OCI-LY7 (cell line): ENCODE measurements at regions not wholly inside any gene's neighbourhood (a gene's known extent, or its start where the extent isn't known, plus 50 kb on each side); places are given as distances from the start of the nearest gene placed in this dataset.

Experiments
- BruUV-seq: library from RNA; stranded (reverse); fragments of 400-500 nt; replicated peaks from 2 replicates; lab custom pipeline; 2021; lab: Mats Ljungman, UMichigan
- CTCF ChIA-PET: fragments of 300-600 bp; sonication (Branson Sonifier 250); formaldehyde crosslinking; loops from one replicate; lab custom pipeline; 2022; ENCODE audit warnings: antibody characterized with exemption; ENCODE audit not compliant: unreplicated experiment; lab: Charles Lee
- POLR2A ChIA-PET: fragments of 300-600 bp; sonication (Branson Sonifier 250); formaldehyde crosslinking; loops from one replicate; lab custom pipeline; 2022; ENCODE audit warnings: antibody characterized with exemption; lab: Charles Lee
- DNase-seq: peaks from one replicate; pipeline ENCODE4 v3.0.0-alpha.2; 2015; ENCODE audit warnings: low spot score
- H2AFZ ChIP-seq: fragments of 200-600 bp; sonication (generic), shearing (Covaris generic); 2 replicates; pipeline ENCODE4 v1.6.1; 2014; ENCODE audit warnings: mild to moderate bottlenecking, antibody characterized with exemption, low read length, moderate library complexity
- H3K27ac ChIP-seq: fragments of 200-600 bp; sonication (generic); 2 replicates; pipeline ENCODE4 v1.5.1; 2014; ENCODE audit warnings: mixed run types, low read depth, mild to moderate bottlenecking, moderate library complexity, low read length, inconsistent platforms; ENCODE audit not compliant: poor library complexity, severe bottlenecking
- H3K36me3 ChIP-seq: fragments of 200-600 bp; sonication (generic); 2 replicates; pipeline ENCODE4 v1.6.1; 2014; ENCODE audit warnings: mild to moderate bottlenecking, antibody characterized with exemption, low read length, moderate library complexity, mixed read lengths; ENCODE audit not compliant: insufficient read depth
- H3K4me1 ChIP-seq: fragments of 200-600 bp; sonication (generic); 2 replicates; pipeline ENCODE4 v1.5.1; 2014; ENCODE audit warnings: mild to moderate bottlenecking, low read length; ENCODE audit not compliant: insufficient read depth, poor library complexity, severe bottlenecking
- H3K4me2 ChIP-seq: fragments of 200-600 bp; sonication (generic); 2 replicates; pipeline ENCODE4 v1.6.1; 2014; ENCODE audit warnings: mild to moderate bottlenecking, low read length
- H3K4me3 ChIP-seq: fragments of 200-600 bp; sonication (generic); 2 replicates; pipeline ENCODE4 v1.5.1; 2014; ENCODE audit warnings: mild to moderate bottlenecking, low read depth, low read length; ENCODE audit not compliant: poor library complexity, severe bottlenecking
- H3K79me2 ChIP-seq: fragments of 200-600 bp; sonication (generic); 2 replicates; pipeline ENCODE4 v1.6.1; 2016; ENCODE audit warnings: low read depth, mild to moderate bottlenecking, low read length, moderate library complexity, mixed read lengths; ENCODE audit not compliant: insufficient read depth
- H3K9me2 ChIP-seq: fragments of 200-600 bp; sonication (generic); 2 replicates; pipeline ENCODE4 v1.6.1; 2016; ENCODE audit warnings: mild to moderate bottlenecking, low read length, mixed read lengths; ENCODE audit not compliant: insufficient read depth
- H3K9me3 ChIP-seq: fragments of 200-600 bp; sonication (generic); 2 replicates; pipeline ENCODE4 v1.6.1; 2014; ENCODE audit warnings: mild to moderate bottlenecking, mixed run types, low read length, mixed read lengths
- H4K20me1 ChIP-seq: fragments of 200-600 bp; sonication (generic); 2 replicates; pipeline ENCODE4 v1.6.1; 2014; ENCODE audit warnings: mild to moderate bottlenecking, antibody characterized with exemption, low read length, moderate library complexity, mixed read lengths; ENCODE audit not compliant: insufficient read depth
- CTCF ChIP-seq: fragments of 200-600 bp; sonication (generic); conservative IDR thresholded peaks from 2 replicates; pipeline ENCODE4 v1.5.1; 2014; ENCODE audit warnings: mild to moderate bottlenecking, antibody characterized with exemption, low read length, moderate library complexity, mixed read lengths
- EZH2phosphoT487 ChIP-seq: fragments of 200-600 bp; sonication (generic); IDR thresholded peaks from 2 replicates; pipeline ENCODE4 v1.6.1; 2018; ENCODE audit warnings: low read depth, borderline replicate concordance, mild to moderate bottlenecking, mixed run types, antibody characterized with exemption, low read length, moderate library complexity, mixed read lengths
- intact Hi-C: fragments of 100-400 bp; cut with micrococcal nuclease; formaldehyde crosslinking; loops from one replicate; pipeline ENCODE4 v1.10.0; 2022; ENCODE audit not compliant: unreplicated experiment

GRCh38 chr7:85583131-85583953 is 396.5 kb upstream of the SEMA3D start:
- Histone ChIP-seq H2AFZ (no peak overlapping the region), H3K27ac (no peak overlapping the region), H3K4me2 (no peak overlapping the region), H3K4me1 (no peaks in the 10 kb centered on the region), H3K4me3 (no peak overlapping the region), H3K9me3 (no peaks in the 10 kb centered on the region), H4K20me1 (no peaks in the 10 kb centered on the region), H3K79me2 (no peaks in the 10 kb centered on the region), H3K36me3 (no peaks in the 10 kb centered on the region), H3K9me2 (no peaks in the 10 kb centered on the region)
- no TSS peak for BruUV-seq
- CTCF ChIA-PET: no interaction called here
- DNase-seq: no peak
- POLR2A ChIA-PET: interaction anchor here (0.8 kb wide), 1 partner anchor 559 kb away, joined by 6 read pairs; no protein-coding TSS in a partner anchor
- no peak for TF ChIP-seq EZH2phosphoT487
- TF ChIP-seq CTCF: no peak
- intact Hi-C loops: no loop called here

DNA sequence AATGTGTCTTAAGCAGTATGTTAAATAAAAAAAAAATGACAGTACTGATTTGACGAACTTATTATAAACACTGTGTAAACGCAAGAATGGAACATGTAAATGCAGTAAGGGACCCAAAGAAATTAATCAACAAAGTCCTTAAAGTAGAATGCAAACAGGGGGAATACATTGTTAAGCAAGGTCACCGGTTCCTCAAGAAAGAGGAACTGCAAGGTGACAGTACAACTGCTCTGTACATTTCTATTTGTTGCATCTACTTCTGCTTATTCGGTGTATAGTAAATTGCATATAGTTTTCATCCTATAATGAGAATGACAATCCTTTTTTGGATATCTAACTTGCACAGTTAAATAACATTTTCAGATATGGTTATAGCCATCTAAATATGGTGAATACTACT is 387.0 kb upstream of the SEMA3D start:
- H3K9me3 ChIP-seq: no peaks in the 10 kb centered on the region
- H3K4me1 ChIP-seq: no peaks in the 10 kb centered on the region
- ChIA-PET CTCF (no interaction called here), POLR2A (interaction anchor here (0.5 kb wide), 1 partner anchor 1054 kb away, joined by 3 read pairs; no protein-coding TSS in a partner anchor)
- intact Hi-C loops: no loop called here
- DNase-seq: peak; percentile 1
- no peak overlapping the region for H3K4me2 ChIP-seq
- no peaks in the 10 kb centered on the region for H4K20me1 ChIP-seq
- no TSS peak for BruUV-seq
- no peaks in the 10 kb centered on the region for H3K9me2 ChIP-seq
- no peak overlapping the region for H3K27ac ChIP-seq
- H3K36me3 ChIP-seq: no peaks in the 10 kb centered on the region
- TF ChIP-seq EZH2phosphoT487 (no peak), CTCF (no peak)
- no peak overlapping the region for H3K4me3 ChIP-seq
- H2AFZ ChIP-seq: no peak overlapping the region
- H3K79me2 ChIP-seq: no peaks in the 10 kb centered on the region

DNA sequence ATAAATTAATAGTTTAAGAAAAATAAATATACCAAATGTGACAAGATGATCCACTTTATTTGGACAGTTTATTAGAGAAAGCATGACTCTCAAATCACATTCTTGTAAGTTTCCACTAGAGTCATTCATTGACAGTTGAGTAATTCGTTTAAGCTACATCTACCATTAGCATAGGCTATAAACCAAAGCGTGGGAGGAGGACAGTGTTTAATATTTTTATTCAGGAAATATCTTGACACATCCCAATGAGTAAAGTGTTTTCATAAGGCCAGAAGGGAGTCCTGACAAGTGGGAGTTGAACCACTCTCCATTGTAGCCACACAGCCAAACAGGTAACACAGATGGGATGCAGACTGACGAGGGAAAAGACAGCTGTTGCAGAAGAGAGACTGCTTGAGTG is 386.5 kb upstream of the SEMA3D start:
- Histone ChIP-seq H4K20me1 (no peaks in the 10 kb centered on the region), H3K4me2 (no peak overlapping the region), H3K4me1 (no peaks in the 10 kb centered on the region), H3K79me2 (no peaks in the 10 kb centered on the region), H3K27ac (no peak overlapping the region), H3K9me2 (no peaks in the 10 kb centered on the region), H3K4me3 (no peak overlapping the region), H3K36me3 (no peaks in the 10 kb centered on the region), H3K9me3 (no peaks in the 10 kb centered on the region), H2AFZ (no peak overlapping the region)
- intact Hi-C loops: no loop called here
- POLR2A ChIA-PET: interaction anchor here (0.5 kb wide), 1 partner anchor 1055 kb away, joined by 3 read pairs; no protein-coding TSS in a partner anchor
- DNase-seq: no peak
- BruUV-seq: no TSS peak
- no peak for TF ChIP-seq EZH2phosphoT487
- no peak for TF ChIP-seq CTCF
- CTCF ChIA-PET: no interaction called here
